A549 (cell line): ENCODE measurements at regions not wholly inside any gene's neighbourhood (a gene's known extent, or its start where the extent isn't known, plus 50 kb on each side); places are given as distances from the start of the nearest gene placed in this dataset.

Source experiments
- ATAC-seq, 2 experiments: fragments of 200-7000 bp in 1 of 2; fragments of >200 bp in 1 of 2; cut with Nextera tagmentation in 1 of 2; cut with Tn5 transposase in 1 of 2; 3 replicates each; pipeline versions ENCODE4 v1.8.0 to v1.9.1; 2018 to 2020; ENCODE audit warnings: mild to moderate bottlenecking in 1 of 2, moderate library complexity in 1 of 2
- CTCF ChIA-PET: fragments of 300-600 bp; sonication (Branson Sonifier 250); formaldehyde crosslinking; extraction: SDS; loops from one replicate; lab custom pipeline; 2021; ENCODE audit warnings: antibody characterized with exemption, inconsistent platforms; lab: Yijun Ruan, JAX
- POLR2A ChIA-PET: fragments of 350-600 bp; formaldehyde crosslinking; extraction: SDS; loops from one replicate; lab custom pipeline; 2021; ENCODE audit warnings: antibody characterized with exemption, inconsistent platforms; lab: Yijun Ruan, JAX
- DNase-seq, 2 experiments: peaks; one replicate each; pipeline versions ENCODE4 v3.0.0 to v3.0.0-alpha.2; 2011 to 2016; ENCODE audit warnings: low read depth in 1 of 2, low spot score in 1 of 2
- FAIRE-seq: peaks from 2 replicates; lab custom pipeline; 2011; peaks lifted over from hg19 to GRCh38; lab: Jason Lieb, UNC
- H3K27ac ChIP-seq, 2 experiments: fragments of >200 bp; sonication (Bioruptor Twin); formaldehyde crosslinking; 3 replicates each; pipeline ENCODE4 v1.5.1; 2016 to 2017
- H3K4me1 ChIP-seq: fragments of >200 bp; sonication (Bioruptor Twin); formaldehyde crosslinking; 3 replicates; pipeline ENCODE4 v1.6.1; 2016
- H3K4me2 ChIP-seq: fragments of >200 bp; sonication (Bioruptor Twin); formaldehyde crosslinking; 3 replicates; pipeline ENCODE4 v1.6.1; 2016
- H3K4me3 ChIP-seq: fragments of >200 bp; sonication (Bioruptor Twin); formaldehyde crosslinking; 3 replicates; pipeline ENCODE4 v1.5.1; 2016
- H3K9me3 ChIP-seq: fragments of >200 bp; sonication (Bioruptor Twin); formaldehyde crosslinking; 3 replicates; pipeline ENCODE4 v1.6.1; 2016
- CHD2 ChIP-seq: fragments of 150-350 bp; IDR thresholded peaks from 2 replicates; pipeline ENCODE4 v1.6.1; 2014; ENCODE audit warnings: low read length; ENCODE audit not compliant: partially characterized antibody
- CHD4 ChIP-seq: fragments of 200-600 bp; sonication (generic); IDR thresholded peaks from 2 replicates; pipeline ENCODE4 v1.6.1; 2016; ENCODE audit warnings: antibody characterized with exemption, mild to moderate bottlenecking, borderline replicate concordance
- EP300 ChIP-seq, 2 experiments: fragments of >200 bp; sonication (Bioruptor Twin); formaldehyde crosslinking; IDR thresholded peaks; 2 replicates in 1 of 2; 3 replicates in 1 of 2; pipeline ENCODE4 v1.6.1; 2016 to 2017
- ESRRA ChIP-seq: fragments of 150-350 bp; IDR thresholded peaks from 2 replicates; pipeline ENCODE4 v1.6.1; 2014; ENCODE audit warnings: mild to moderate bottlenecking, low read length, borderline replicate concordance
- FOSL2 ChIP-seq, 2 experiments: fragments of 450-650 bp in 1 of 2; fragments of >200 bp in 1 of 2; sonication (Bioruptor Twin) in 1 of 2; formaldehyde crosslinking; IDR thresholded peaks; 2 replicates each; pipeline versions ENCODE4 v1.5.0 to v1.6.1; 2016 to 2020; ENCODE audit warnings: mild to moderate bottlenecking in 1 of 2, moderate library complexity in 1 of 2
- FOXS1 ChIP-seq: fragments of 250-450 bp; sonication (Bioruptor Pico); IDR thresholded peaks from 2 replicates; pipeline ENCODE4 v1.5.0; 2020; ENCODE audit warnings: mild to moderate bottlenecking, moderate library complexity
- HOXA7 ChIP-seq: fragments of 250-450 bp; sonication (Bioruptor Pico); IDR thresholded peaks from 2 replicates; pipeline ENCODE4 v1.5.0; 2020; ENCODE audit warnings: mild to moderate bottlenecking, moderate library complexity
- JUNB ChIP-seq: fragments of >200 bp; sonication (Bioruptor Twin); formaldehyde crosslinking; IDR thresholded peaks from 2 replicates; pipeline ENCODE4 v1.6.1; 2016
- NPAS2 ChIP-seq: fragments of 250-450 bp; sonication (Bioruptor Pico); IDR thresholded peaks from 2 replicates; pipeline ENCODE4 v1.8.0; 2022; ENCODE audit warnings: mild to moderate bottlenecking, moderate library complexity, borderline replicate concordance
- NR3C1 ChIP-seq: fragments of >200 bp; sonication (Bioruptor Twin); formaldehyde crosslinking; IDR thresholded peaks from 3 replicates; pipeline ENCODE4 v1.6.1; 2017
- POLR2AphosphoS2 ChIP-seq: conservative IDR thresholded peaks from 2 replicates; pipeline ENCODE4 v1.6.1; 2012; ENCODE audit warnings: low read length, improper control_type of control experiment, inconsistent platforms
- RFX5 ChIP-seq: fragments of 450-650 bp; IDR thresholded peaks from 2 replicates; pipeline ENCODE4 v1.7.1; 2014; ENCODE audit warnings: antibody characterized with exemption, mild to moderate bottlenecking, moderate library complexity
- TFCP2L1 ChIP-seq: fragments of 250-450 bp; sonication (Bioruptor Pico); IDR thresholded peaks from 2 replicates; pipeline ENCODE4 v1.5.0; 2021; ENCODE audit warnings: mild to moderate bottlenecking
- TP53 ChIP-seq: fragments of 250-450 bp; sonication (Bioruptor Pico); IDR thresholded peaks from 2 replicates; pipeline ENCODE4 v1.5.0; 2021; ENCODE audit warnings: mild to moderate bottlenecking, moderate library complexity
- ZSCAN20 ChIP-seq: fragments of 250-450 bp; sonication (Bioruptor Pico); IDR thresholded peaks from 2 replicates; pipeline ENCODE4 v1.8.0; 2022; ENCODE audit warnings: mild to moderate bottlenecking, moderate library complexity
- WGBS: methylation state at CpG from one replicate; pipeline ENCODE4 v1.1.6; 2017; ENCODE audit errors: missing lambda C conversion rate; 5-methylcytosine and 5-hydroxymethylcytosine counted together
- TF ChIP-seq, protein P1 (sequence below): fragments of >200 bp; sonication (Bioruptor Twin); formaldehyde crosslinking; IDR thresholded peaks from 3 replicates; pipeline ENCODE4 v1.5.1; 2016
- TF ChIP-seq, protein P2 (sequence below): fragments of 250-450 bp; sonication (Bioruptor Pico); IDR thresholded peaks from 2 replicates; pipeline ENCODE4 v1.5.0; 2021; ENCODE audit warnings: mild to moderate bottlenecking, moderate library complexity, borderline replicate concordance
- TF ChIP-seq, protein P3 (sequence below): fragments of >200 bp; sonication (Bioruptor Twin); formaldehyde crosslinking; IDR thresholded peaks from 2 replicates; pipeline ENCODE4 v1.6.1; 2016
- TF ChIP-seq, protein P4 (sequence below): fragments of 250-450 bp; sonication (Bioruptor Pico); IDR thresholded peaks from 2 replicates; pipeline ENCODE4 v1.5.0; 2020; ENCODE audit warnings: low read depth, mild to moderate bottlenecking, moderate library complexity

DNA sequence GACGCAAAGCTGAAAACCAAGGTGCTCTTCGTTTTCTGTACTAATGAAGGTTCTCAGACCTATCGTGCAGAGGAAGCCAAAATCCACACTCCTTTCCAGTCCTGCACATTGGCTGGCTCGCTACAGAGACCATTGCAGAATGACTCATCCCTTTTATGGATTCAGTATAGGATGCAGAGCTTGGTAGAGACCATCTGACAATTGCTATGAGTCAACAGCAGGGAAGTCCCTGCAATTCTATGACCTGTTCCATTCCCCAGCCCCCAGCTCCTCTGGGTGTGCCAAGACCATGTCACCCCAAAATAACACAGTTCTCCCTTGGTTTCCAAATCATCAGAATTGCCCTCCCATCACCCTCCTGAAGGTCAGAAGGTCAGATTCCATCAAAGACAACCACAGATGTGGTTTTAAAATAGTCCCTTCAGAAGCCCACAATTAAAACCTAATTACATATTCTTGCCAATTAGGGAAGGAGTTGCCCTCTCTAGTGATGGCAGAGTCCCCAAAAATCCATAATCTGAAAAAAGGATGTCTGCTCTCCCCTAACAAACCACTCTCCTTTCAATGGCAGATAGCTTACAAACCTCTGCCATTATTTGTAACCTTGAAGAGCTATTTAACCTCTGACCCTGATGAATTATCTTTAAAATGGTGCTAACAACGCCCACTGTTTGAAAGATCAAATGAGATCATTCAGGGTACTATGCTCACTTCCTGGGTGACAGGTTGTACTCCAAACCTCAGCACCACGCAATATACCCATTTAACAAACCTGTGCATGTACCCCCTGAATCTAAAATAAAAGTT is 108.2 kb upstream of the RBBP6 start:
- FAIRE-seq, result no peak
- POLR2A ChIA-PET, result no interaction called here
- DNase-seq, result peak; percentile 35 to 42

DNA sequence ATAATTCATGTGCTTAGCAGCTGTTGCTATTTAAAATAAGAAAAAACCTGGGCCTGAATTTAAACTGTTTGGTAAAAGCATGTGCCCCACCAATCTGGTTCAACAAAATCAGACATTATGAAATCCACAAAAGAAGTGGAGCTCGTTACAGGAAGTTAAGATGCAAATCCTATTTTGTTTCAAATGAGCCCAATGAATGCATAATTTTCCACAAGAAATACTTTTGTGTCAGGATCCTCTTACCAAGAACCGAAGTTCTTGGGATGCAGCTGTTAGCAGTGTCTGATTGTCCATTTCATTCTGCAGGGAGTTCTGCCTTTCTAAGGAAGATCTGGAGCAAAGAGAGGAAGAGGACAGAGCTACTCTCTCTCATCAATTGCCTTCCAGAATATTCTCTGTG is 105.7 kb upstream of the RBBP6 start:
- ChIA-PET POLR2A (no interaction called here), CTCF (interaction anchor here (0.6 kb wide), 1 partner anchor 1149 kb away, joined by 3 read pairs; no protein-coding TSS in a partner anchor)
- no peak overlapping the region for H3K4me3 ChIP-seq
- ATAC-seq, result no peak
- no peak for DNase-seq
- H3K27ac ChIP-seq, result no peak overlapping the region
- FAIRE-seq, result no peak
- H3K4me1 ChIP-seq, result peaks cover 7% of the 10 kb centered on the region; the same call in 2 of the 3 replicates
- H3K4me2 ChIP-seq, result no peak overlapping the region
- 16% methylated on average over 2 of the region's 2 CpGs for WGBS
- no peaks in the 10 kb centered on the region for H3K9me3 ChIP-seq
- TF ChIP-seq NR3C1, result no peak
- TF ChIP-seq CHD2, result no peak
- TF ChIP-seq RFX5, result no peak
- no peak for TF ChIP-seq POLR2AphosphoS2
- TF ChIP-seq TFCP2L1 (CRISPR knock-in tag), result no peak
- TF ChIP-seq ZSCAN20 (CRISPR knock-in tag), result no peak
- no peak for TF ChIP-seq FOXS1 (CRISPR knock-in tag)
- no peak for TF ChIP-seq EP300 (IDR thresholded peaks at IDR 0.05)
- TF ChIP-seq ESRRA, result no peak
- TF ChIP-seq CHD4, result no peak
- no peak for TF ChIP-seq JUNB
- TF ChIP-seq, protein P1, sequence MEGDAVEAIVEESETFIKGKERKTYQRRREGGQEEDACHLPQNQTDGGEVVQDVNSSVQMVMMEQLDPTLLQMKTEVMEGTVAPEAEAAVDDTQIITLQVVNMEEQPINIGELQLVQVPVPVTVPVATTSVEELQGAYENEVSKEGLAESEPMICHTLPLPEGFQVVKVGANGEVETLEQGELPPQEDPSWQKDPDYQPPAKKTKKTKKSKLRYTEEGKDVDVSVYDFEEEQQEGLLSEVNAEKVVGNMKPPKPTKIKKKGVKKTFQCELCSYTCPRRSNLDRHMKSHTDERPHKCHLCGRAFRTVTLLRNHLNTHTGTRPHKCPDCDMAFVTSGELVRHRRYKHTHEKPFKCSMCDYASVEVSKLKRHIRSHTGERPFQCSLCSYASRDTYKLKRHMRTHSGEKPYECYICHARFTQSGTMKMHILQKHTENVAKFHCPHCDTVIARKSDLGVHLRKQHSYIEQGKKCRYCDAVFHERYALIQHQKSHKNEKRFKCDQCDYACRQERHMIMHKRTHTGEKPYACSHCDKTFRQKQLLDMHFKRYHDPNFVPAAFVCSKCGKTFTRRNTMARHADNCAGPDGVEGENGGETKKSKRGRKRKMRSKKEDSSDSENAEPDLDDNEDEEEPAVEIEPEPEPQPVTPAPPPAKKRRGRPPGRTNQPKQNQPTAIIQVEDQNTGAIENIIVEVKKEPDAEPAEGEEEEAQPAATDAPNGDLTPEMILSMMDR, result no peak
- TF ChIP-seq, protein P2, sequence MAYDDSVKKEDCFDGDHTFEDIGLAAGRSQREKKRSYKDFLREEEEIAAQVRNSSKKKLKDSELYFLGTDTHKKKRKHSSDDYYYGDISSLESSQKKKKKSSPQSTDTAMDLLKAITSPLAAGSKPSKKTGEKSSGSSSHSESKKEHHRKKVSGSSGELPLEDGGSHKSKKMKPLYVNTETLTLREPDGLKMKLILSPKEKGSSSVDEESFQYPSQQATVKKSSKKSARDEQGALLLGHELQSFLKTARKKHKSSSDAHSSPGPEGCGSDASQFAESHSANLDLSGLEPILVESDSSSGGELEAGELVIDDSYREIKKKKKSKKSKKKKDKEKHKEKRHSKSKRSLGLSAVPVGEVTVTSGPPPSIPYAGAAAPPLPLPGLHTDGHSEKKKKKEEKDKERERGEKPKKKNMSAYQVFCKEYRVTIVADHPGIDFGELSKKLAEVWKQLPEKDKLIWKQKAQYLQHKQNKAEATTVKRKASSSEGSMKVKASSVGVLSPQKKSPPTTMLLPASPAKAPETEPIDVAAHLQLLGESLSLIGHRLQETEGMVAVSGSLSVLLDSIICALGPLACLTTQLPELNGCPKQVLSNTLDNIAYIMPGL (CRISPR knock-in tag), result no peak
- TF ChIP-seq TP53 (CRISPR knock-in tag), result no peak
- no peak for TF ChIP-seq HOXA7 (CRISPR knock-in tag)
- TF ChIP-seq, protein P3, sequence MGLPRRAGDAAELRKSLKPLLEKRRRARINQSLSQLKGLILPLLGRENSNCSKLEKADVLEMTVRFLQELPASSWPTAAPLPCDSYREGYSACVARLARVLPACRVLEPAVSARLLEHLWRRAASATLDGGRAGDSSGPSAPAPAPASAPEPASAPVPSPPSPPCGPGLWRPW, result no peak
- TF ChIP-seq NPAS2, result no peak

More for the DNA sequence above, 108.2 kb upstream of the RBBP6 start:
- H3K9me3 ChIP-seq, result no peaks in the 10 kb centered on the region; the same call in 2 of the 3 replicates
- CTCF ChIA-PET, result interaction anchor here (1.0 to 1.3 kb wide), 2 partner anchors 19 to 73 kb away, joined by 3 to 6 read pairs; no protein-coding TSS in a partner anchor
- H3K4me1 ChIP-seq, result peaks cover 7% of the 10 kb centered on the region; the same call in 2 of the 3 replicates
- WGBS, result 28% methylated on average over 6 of the region's 6 CpGs
- H3K4me2 ChIP-seq, result peak overlapping the region; percentile 23; the same call in 2 of the 3 replicates
- ATAC-seq, result peak; percentile 82 to 83
- H3K4me3 ChIP-seq, result no peak overlapping the region
- H3K27ac ChIP-seq, result no peak overlapping the region
- TF ChIP-seq, protein P4, sequence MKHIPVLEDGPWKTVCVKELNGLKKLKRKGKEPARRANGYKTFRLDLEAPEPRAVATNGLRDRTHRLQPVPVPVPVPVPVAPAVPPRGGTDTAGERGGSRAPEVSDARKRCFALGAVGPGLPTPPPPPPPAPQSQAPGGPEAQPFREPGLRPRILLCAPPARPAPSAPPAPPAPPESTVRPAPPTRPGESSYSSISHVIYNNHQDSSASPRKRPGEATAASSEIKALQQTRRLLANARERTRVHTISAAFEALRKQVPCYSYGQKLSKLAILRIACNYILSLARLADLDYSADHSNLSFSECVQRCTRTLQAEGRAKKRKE (CRISPR knock-in tag), result no peak
- no peak for TF ChIP-seq FOSL2 (IDR thresholded peaks at IDR 0.05)
- TF ChIP-seq FOSL2 (CRISPR knock-in tag; IDR thresholded peaks at IDR 0.05), result peak; percentile 57; the same call in 1 of the 2 replicates
- TF ChIP-seq, protein P2 (CRISPR knock-in tag), result no peak
